ENCODE measurements at regions not wholly inside any gene's neighbourhood (a gene's known extent, or its start where the extent isn't known, plus 50 kb on each side); places are given as distances from the start of the nearest gene placed in this dataset.
"Not testable (repeated sequence)": the region's sequence is repeated elsewhere in the genome, so short reads cannot be mapped to it uniquely, and the experiment has no call there.

- TF ChIP-seq REST (IDR thresholded peaks at IDR 0.05; ENCODE audit: unreplicated experiment); CTCF (conservative IDR thresholded peaks at IDR 0.05; ENCODE audit: low read depth in 2 of 2); EZH2 (IDR thresholded peaks at IDR 0.05; ENCODE audit: low read depth, unreplicated experiment); EZH2phosphoT487 (IDR thresholded peaks at IDR 0.05; ENCODE audit: unreplicated experiment); ZNF331 (CRISPR knock-in tag; IDR thresholded peaks at IDR 0.05; ENCODE audit: low read depth); ETS1 (IDR thresholded peaks at IDR 0.05); STAT1 (IDR thresholded peaks at IDR 0.05; ENCODE audit: unreplicated experiment); ZNF114 (CRISPR knock-in tag; IDR thresholded peaks at IDR 0.05); POLR2AphosphoS5 (IDR thresholded peaks at IDR 0.05; ENCODE audit: low read depth); CREB1 (CRISPR knock-in tag; IDR thresholded peaks at IDR 0.05; ENCODE audit: low read depth); NANOG (IDR thresholded peaks at IDR 0.05; ENCODE audit: borderline replicate concordance); JUNB (IDR thresholded peaks at IDR 0.05; ENCODE audit: unreplicated experiment); ZNF462 (CRISPR knock-in tag; IDR thresholded peaks at IDR 0.05): not testable (repeated sequence)
These were observed 215.8 kb downstream of the FOXD4L6 start for GRCh38 chr9:40912679-40913078.
